ENCODE measurements at regions not wholly inside any gene's neighbourhood (a gene's known extent, or its start where the extent isn't known, plus 50 kb on each side); places are given as distances from the start of the nearest gene placed in this dataset.

DNA sequence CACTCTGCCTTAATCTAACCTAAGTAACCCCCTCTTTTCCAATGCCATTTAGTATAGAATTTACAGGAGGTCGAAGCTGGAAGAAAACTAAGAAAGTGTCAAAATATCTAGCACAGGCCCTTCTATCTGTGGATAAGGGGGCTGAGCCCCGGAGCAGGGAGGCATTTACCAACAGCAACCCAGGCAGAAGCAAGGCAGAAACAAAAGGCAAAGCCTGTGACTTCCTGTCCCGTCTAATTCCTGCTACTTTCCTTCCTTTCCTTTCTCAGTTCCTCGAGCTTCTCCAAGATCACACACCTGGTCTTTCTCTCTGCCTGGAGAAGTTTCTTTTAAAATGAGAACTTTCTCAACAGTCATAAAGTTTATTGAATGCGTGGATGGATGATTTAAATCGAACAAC lies 146.0 kb downstream of the FOXA2 start:
- DNase-seq (ENCODE audit: extremely low read depth in 1 of 2, low read depth in 1 of 2), result no peak

DNA sequence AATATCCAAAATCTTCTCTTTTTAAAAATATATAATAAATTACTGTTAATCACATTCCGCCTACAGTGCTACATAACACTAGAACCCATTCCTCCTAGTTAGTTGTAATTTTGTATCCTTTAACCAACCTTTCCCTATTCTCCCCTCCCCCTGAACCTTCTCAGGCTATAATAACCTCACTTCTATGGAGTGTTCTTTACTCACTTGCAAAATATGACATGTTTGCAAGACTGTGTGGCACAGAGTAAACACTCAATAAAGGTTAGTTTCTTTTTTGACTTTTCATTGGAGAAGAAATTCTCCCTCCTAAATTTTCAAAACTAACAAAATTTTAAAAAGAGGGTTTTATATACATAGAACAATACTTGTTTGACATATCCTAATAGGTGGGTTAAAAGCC lies 147.0 kb downstream of the FOXA2 start:
- DNase-seq (ENCODE audit: extremely low read depth in 1 of 2, low read depth in 1 of 2), result no peak

DNA sequence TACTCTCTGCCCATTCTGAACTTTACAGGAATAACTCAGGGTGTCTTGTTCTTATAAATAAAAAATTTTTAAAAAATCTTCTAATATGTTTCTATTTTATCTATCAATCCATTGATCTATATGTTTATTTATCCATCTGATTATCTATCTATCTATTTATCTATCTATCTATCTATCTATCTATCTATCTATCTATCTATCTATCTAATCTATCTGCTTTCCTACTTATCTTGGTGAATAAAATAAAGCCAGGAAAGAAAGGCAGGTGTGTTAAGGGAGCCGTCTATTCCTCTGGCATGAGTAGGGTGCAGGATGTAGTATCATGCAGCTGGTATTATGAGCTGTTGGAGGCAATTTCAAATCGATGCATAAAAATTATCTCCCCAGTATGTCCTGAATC lies 153.0 kb downstream of the FOXA2 start:
- DNase-seq (ENCODE audit: extremely low read depth in 1 of 2, low read depth in 1 of 2), result no peak

DNA sequence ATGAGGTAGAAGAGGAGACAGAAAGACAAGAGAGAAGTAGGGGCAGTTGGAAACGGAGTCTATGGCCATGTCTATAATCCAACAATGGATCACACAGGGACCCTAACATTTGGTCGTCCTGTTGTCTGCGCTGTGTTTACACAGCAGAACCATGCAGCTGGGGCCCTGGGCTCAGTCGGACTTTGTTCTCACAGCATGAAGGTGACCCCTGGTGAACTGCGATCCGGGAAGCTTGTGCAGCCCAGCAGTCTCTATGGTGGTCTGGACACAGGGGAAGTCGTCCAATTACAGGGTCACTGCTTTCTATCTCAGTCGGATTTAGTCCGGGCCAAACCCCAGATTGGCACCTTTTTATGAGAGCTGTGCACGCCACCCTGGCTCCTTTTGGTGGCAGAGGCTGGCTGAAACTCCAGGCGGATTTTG lies 153.6 kb downstream of the FOXA2 start:
- DNase-seq (ENCODE audit: extremely low read depth in 1 of 2, low read depth in 1 of 2), result no peak

DNA sequence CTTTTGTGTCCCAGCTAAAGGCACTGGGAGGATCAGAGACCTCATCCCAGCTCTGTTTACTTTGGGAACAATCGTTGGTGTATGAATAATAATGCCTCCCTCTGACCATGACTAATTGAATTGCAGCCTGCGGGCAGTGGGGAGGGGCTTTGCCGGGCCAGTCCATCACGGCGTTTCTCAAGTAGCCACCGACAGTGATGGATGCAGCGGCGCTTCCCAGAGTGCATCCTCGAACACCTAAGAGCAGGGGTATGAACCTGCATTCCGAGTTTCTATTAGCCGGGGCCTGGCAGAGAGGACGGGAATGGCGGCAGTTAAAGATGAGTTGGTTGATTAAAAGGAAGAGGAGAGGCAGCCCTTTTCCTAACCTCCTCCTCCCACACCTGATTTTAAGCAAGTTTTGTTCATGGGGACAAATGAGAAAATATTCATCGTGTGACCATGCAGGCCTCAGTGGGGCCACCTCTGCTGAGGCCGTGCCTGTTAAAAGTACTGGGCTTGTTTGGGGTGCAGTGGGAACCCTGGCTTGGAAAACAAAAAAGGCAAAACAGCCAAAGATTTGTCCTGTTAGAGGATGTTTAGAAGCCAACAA lies 154.1 kb downstream of the FOXA2 start:
- DNase-seq (ENCODE audit: extremely low read depth in 1 of 2, low read depth in 1 of 2), result no peak

DNA sequence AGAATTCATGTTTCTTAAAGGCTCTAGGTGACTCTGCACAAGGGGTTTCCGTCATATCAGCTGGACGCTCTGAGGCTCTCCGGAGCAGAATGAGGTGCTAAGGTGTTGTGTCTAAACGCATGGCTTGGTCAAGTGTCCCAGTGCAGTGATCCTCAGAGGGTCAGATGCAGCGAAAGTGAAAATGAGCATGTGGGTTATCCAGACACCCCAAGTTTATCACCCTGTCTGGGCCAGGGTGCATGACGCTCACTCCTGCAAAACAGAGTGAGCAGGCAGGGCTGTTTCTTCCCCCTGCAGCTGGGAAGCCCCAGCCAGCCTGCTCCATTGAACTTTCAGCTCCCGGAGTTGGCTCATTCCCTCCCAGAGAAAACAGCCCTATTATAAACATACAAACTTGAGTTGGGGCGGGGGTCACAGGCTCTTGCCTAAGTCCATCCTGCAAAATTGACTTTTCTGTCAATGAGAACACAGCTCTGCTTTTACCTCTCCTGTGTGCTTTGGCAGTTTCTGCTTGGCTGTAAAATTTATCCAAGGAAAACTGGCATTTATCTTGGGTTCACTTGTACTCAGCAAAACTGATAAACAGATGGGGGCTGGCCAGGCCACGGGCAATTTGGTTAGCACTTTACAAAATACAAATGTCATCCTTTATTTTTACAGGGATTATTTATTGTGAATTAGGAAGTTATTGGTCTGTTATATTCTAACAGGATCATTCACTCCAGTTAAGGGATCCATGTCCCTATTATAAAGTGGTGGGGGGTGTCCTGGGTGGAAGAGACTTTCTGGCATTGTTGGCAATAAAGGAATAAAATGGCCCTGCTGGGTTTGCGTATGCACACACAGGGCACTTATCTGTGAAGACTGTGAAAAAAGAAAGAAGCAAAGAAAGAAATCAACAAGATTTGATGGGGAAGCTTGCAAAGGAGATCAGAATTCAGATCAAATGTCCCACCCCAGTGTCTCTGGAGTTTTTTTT lies 154.9 kb downstream of the FOXA2 start:
- no peak for DNase-seq (ENCODE audit: extremely low read depth in 1 of 2, low read depth in 1 of 2)

DNA sequence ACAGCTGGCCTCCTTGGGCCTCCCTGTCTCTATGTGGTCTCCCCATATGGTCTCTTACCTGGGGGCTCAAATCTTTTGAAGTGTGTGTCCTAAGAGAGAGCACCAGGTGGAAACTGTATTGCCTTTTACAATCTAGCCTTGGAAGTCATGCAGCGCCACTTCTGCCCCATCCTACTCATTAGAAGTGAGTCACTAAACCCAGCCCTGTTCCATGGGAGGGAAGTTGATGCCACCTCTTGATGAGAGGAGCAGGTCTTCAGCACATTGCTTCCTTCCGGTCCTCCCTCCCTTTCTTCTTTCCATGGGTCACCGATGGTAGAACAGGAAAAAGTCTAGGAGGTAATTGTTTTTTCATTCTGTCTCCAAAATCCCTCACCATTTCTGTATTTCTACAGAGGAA lies 156.3 kb downstream of the FOXA2 start:
- no peak for DNase-seq (ENCODE audit: extremely low read depth in 1 of 2, low read depth in 1 of 2)

DNA sequence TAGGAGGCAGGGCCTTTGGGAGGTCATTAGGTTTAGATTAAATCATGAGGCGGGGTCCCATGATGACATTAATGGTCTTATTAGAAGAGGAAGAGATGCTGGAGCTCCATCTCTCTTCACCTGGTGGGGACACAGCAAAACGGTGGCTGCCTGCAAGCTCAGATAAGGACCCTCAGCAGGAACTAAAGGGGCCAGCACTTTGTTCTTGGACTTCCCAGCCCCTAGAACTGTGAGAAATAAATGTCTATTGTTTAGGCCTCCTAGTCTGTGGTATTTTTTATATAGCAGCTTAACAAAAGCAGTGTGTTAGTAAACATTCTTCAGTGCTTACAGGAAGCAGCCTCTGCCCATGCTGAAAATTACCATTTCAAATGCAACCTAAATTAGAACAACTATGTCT lies 157.6 kb downstream of the FOXA2 start:
- no peak for DNase-seq (ENCODE audit: extremely low read depth in 1 of 2, low read depth in 1 of 2)

DNA sequence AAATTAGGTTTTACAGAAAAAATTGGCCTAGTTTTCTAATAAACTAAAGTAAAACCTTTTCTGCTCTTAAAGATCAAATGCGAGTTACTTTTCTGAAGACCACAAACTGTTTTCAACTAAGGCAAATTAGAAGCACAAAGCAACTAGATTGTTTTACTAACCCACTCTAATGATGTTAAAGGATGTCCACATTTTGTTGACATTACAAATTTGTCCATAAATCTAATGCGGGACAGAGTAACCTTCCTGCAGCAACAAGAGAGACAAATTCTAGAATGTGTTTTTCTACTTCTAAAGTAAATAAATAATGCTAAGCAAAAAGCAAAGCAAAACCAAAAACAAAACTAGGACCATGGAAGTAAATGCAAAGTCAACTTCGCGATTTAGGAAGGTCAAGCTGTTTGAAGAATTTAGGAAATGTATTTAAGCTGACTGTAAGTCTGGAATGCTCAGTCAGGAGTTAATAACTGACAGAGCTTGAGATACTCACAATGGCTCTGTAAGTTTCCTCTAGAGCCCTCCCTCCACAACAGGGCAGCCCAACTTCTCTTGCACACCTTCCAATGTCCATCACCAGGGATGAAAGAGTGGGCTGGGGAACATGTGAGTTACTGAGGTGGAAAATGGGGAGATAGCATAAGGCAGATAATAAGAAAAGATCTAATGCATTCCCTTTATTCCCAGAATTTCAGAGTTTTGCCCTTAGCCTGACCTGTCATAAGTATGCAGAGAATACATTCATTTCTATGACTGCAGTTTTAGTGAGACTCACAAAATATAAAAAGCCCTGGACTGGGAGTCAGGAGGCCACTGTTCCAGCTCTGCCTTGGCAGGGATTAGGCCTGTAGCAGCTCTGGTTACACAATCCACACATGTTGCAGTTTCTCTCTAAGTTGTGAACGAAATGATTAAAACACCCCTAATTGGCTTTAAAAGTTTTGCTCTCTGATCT lies 158.8 kb downstream of the FOXA2 start:
- DNase-seq (ENCODE audit: extremely low read depth in 1 of 2, low read depth in 1 of 2), result no peak

DNA sequence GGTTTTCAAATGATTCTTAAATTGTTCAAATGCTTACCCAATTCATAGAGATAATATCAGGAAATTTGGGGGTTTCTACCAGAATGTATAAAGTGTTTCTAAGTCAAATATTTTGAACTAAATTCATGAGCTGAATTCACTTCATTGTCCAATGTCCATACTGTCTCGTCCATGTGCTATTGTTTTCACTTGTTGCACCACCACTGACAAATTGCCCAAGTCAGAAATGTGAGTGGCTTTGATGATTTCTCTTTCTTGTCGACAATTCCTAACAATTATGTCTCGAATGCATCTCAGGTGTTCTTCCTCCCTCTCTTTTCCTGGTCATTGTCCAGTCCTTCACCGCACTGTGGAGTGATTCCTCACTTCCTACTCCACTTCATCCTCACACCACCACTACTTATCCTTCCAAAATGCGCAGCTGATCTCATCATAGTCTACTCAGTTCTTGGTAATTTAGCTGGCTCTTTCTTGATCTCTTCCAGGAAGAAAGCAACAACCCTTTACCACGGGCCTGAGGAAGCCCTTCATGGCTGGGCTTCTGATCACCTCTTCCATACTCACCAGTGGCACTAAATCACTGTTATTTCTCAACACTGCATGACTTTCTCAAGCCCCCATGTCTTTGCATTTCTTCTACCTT lies 161.1 kb downstream of the FOXA2 start:
- no peak for DNase-seq (ENCODE audit: extremely low read depth in 1 of 2, low read depth in 1 of 2)

DNA sequence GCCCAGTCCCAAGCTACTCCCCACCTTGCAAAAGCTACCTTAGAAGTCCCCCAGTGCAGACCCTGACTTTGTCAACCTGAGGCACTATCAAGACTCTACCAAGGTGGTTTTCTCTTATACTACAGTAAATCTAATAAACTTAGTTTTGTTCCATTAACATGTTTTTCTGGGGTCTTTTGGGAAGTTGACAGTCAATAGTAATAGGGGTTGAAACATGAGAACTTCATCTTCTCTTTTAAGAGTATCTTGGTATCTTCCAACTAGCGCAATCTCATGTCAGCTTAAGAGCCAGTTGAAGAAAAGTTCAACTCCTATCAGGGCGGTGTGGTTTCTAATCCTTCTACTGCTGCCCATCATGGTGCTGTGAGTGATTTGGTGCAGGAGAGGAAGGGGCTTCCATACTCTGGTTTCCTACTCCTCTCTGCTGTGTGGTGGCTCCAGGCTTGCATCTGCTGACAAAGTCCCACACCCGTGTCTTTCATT lies 164.2 kb downstream of the FOXA2 start:
- no peak for DNase-seq (ENCODE audit: extremely low read depth in 1 of 2, low read depth in 1 of 2)

DNA sequence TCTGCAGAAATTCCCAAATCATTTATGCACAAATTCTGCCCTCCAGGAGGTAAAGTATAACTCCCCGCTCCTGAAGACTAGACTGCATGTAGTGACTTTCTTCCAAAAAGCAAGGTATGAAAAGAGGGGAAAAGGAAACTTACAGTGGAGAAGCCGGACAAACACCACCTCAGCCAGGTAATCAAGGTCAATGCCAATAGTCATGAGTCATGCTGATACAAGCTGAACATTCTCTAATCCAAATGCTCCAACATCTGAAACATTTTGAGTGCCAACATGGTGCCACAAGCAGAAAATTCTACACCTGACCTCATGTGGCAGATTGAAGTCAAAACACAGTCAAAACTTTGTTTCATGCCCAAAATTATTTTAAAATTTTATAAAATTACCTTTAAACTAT lies 165.6 kb downstream of the FOXA2 start:
- no peak for DNase-seq (ENCODE audit: extremely low read depth in 1 of 2, low read depth in 1 of 2)

DNA sequence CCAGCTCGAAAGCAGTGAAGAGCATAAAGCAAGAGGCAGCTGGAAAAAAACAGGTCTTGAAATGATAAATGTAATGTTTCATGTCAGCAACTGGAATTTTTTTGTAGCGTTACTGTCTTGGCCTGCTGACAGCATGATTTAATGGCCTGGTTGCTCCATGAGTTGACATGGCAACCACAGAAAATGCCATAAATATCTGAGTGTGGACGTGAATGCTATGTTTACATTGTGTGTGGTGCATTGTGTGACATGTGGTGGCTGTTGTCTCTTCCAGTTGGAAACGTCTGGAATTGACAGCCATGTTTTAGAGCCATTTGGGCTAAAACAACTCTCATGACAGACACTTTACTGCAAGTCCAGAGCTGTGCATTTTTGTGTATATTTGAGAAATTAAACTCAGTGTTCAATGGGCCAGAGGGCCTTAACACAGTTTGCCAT lies 170.0 kb downstream of the FOXA2 start:
- DNase-seq (ENCODE audit: extremely low read depth in 1 of 2, low read depth in 1 of 2), result no peak

DNA sequence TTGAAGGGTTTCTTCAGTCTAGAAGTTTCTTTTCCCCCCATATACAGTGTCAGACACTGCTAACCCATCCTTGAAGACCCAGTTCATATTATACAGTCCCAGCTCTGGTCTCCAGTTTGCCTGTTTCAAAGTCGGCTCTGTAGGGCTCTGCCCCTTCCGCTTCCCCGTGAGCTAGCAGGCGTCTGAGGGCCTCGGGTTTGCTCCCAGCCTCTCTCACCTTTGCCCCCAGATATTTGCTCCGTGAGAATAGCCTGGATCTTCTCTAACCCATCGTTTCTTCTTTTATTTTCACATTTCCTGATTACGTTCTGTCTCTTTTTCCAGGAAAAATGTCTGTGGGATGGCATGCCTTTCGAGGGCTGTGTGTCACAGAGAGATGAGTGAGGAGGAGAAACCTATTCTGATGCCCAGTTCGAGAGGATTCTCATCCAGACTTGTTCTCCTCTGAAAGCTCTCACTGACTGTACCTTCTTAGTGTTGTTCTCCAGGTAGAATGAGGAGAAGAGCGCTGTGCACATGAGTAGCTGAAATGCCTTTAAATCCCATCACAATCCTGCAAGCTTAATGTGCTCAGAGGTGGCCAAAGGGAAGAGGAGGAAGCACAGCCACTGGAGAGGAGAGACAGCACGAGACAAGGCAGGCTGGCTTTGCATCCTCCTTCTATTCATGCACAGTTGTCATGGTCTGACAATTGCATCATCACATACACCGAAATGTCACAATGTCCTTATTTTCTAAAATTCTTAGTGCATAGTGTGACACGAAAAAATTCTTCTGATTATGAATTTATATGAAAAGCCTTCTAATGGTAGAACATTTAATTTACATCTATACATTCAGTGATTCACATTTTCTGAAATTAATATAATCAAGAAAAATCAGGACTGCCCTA lies 171.1 kb downstream of the FOXA2 start:
- no peak for DNase-seq (ENCODE audit: extremely low read depth in 1 of 2, low read depth in 1 of 2)

DNA sequence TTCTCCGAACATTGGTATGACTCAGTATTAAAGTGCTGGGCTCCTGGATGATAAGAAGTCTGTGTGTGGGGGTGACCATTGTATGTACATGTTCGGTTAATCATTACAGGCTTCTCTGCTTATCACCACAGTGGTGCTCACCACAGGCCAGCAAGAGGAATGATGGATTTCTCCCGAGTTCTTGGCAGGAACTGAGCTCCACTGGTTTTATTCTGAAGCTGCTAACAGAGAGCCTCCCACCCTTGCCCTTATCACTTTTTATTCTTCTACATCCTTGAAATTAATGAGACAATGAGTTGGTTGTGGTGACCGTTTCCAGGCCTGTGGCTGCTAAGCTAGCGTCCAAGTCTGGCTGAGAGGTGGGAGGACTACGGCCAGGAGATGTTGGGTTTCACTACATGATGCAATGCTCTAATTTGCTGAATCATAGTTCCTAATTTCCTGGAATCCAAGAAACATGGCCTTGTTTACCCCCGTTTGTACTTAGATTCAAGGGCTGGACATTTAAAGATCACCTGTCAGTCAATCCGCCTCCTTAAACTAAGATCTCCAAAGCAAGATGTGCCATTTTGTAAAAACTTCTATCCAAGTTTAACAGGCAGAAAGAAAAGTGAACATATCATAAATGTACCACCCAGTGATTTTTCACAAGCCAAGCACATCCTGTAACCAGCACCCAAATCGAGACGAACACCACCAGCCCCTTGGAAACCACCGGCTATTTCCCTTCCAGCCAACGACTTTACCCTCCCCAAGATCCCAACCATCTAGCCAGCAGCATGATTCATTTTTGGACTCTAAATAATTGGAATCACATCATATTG lies 172.5 kb downstream of the FOXA2 start:
- no peak for DNase-seq (ENCODE audit: extremely low read depth in 1 of 2, low read depth in 1 of 2)

DNA sequence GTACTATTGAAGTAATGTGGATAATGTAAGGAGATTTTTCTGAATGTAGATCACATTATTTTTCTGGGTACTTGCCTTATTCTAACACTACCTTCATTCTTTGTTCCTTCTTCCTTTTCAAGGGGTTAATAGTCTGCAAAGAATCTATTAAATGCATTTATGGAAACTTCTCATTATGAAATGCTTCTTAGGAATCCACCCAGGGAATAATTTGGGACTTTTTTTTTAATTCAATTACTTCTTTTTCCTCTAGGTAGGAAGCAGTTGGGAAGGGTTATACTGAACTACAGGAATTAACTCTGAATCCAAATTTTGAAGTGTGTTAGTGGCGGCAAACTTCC lies 173.1 kb downstream of the FOXA2 start:
- DNase-seq (ENCODE audit: extremely low read depth in 1 of 2, low read depth in 1 of 2), result no peak

DNA sequence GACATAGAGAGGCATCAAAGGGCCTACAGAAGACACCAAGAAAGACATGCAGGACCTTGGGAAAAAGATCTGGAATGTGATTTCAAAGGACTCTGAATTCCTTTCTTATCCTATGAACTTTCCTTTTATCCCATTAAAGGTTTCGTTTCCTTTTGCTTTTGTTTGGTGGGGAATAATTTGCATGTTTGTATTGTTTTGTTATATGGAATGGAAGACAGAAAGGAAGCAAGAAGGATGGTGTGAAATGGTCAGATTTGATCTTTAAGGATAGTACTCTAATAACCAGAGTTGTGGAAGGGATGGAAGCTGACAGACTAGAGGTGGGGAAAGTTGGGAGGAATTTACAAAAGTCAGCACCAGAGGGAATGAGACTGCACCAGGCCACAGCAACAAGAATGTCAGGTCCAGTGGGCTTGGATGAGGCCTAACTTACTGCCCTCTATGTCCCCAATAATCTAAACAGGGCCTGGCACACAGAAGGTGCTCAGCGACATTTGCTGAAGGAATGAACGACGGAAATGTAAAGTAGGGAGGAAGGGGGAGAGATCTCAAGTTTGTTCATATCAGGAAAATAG lies 173.7 kb downstream of the FOXA2 start:
- no peak for DNase-seq (ENCODE audit: extremely low read depth in 1 of 2, low read depth in 1 of 2)
